MM.1S (cell line): ENCODE measurements at regions not wholly inside any gene's neighbourhood (a gene's known extent, or its start where the extent isn't known, plus 50 kb on each side); places are given as distances from the start of the nearest gene placed in this dataset.
"Not testable (repeated sequence)": the region's sequence is repeated elsewhere in the genome, so short reads cannot be mapped to it uniquely, and the experiment has no call there.

Source experiments
- DNase-seq: peaks from one replicate; pipeline ENCODE4 v3.0.0-alpha.2; 2015
- H2AFZ ChIP-seq: fragments of 300-600 bp; sonication (generic); 2 replicates; pipeline ENCODE4 v1.6.0; 2016; ENCODE audit warnings: antibody characterized with exemption, low read length
- H3F3A ChIP-seq: fragments of 300-600 bp; sonication (generic); 2 replicates; pipeline ENCODE4 v1.6.1; 2016; ENCODE audit warnings: mild to moderate bottlenecking, antibody characterized with exemption, low read length, moderate library complexity, mixed read lengths; ENCODE audit not compliant: insufficient read depth
- H3K27ac ChIP-seq: fragments of 300-600 bp; sonication (generic); 2 replicates; pipeline ENCODE4 v1.5.1; 2016; ENCODE audit warnings: mild to moderate bottlenecking, low read length
- H3K27me3 ChIP-seq: fragments of 300-600 bp; sonication (generic); replicated peaks from 2 replicates; pipeline ENCODE4 v1.6.0; 2016; ENCODE audit warnings: low read length; ENCODE audit not compliant: insufficient read depth
- H3K36me3 ChIP-seq: fragments of 300-600 bp; sonication (generic); replicated peaks from 2 replicates; pipeline ENCODE4 v1.6.1; 2016; ENCODE audit warnings: mild to moderate bottlenecking, low read length, mixed read lengths; ENCODE audit not compliant: insufficient read depth
- H3K4me1 ChIP-seq: fragments of 300-600 bp; sonication (generic); 2 replicates; pipeline ENCODE4 v1.6.1; 2016; ENCODE audit warnings: low read length, mixed read lengths
- H3K4me2 ChIP-seq: fragments of 300-600 bp; sonication (generic); 2 replicates; pipeline ENCODE4 v1.6.0; 2016; ENCODE audit warnings: low read depth, low read length
- H3K4me3 ChIP-seq: fragments of 300-600 bp; sonication (generic); 2 replicates; pipeline ENCODE4 v1.5.1; 2016; ENCODE audit warnings: low read length, mixed read lengths
- H3K79me2 ChIP-seq: fragments of 300-600 bp; sonication (generic); 2 replicates; pipeline ENCODE4 v1.6.1; 2016; ENCODE audit warnings: mixed run types, low read length, mixed read lengths
- H3K9ac ChIP-seq: fragments of 300-600 bp; sonication (generic); 2 replicates; pipeline ENCODE4 v1.6.1; 2016; ENCODE audit warnings: low read length, mixed read lengths
- H3K9me2 ChIP-seq: fragments of 300-600 bp; sonication (generic); replicated peaks from 2 replicates; pipeline ENCODE4 v1.6.1; 2016; ENCODE audit warnings: mild to moderate bottlenecking, low read length, mixed read lengths; ENCODE audit not compliant: insufficient read depth
- H3K9me3 ChIP-seq: fragments of 300-600 bp; sonication (generic); replicated peaks from 2 replicates; pipeline ENCODE4 v1.6.1; 2016; ENCODE audit warnings: mild to moderate bottlenecking, low read length, mixed read lengths; ENCODE audit not compliant: insufficient read depth
- H4K20me1 ChIP-seq: fragments of 300-600 bp; sonication (generic); 2 replicates; pipeline ENCODE4 v1.6.1; 2016; ENCODE audit warnings: mild to moderate bottlenecking, low read length, moderate library complexity, mixed read lengths; ENCODE audit not compliant: insufficient read depth
- CTCF ChIP-seq: fragments of 300-600 bp; sonication (generic); IDR thresholded peaks from 2 replicates; pipeline ENCODE4 v1.5.1; 2016; ENCODE audit warnings: antibody characterized with exemption, low read length, mixed read lengths
- EZH2 ChIP-seq: fragments of 300-600 bp; sonication (generic); optimal IDR thresholded peaks from 2 replicates; pipeline ENCODE3; 2017; ENCODE audit warnings: low read depth, mild to moderate bottlenecking, antibody characterized with exemption, low read length, mixed read lengths
- EZH2phosphoT487 ChIP-seq: fragments of 300-600 bp; sonication (generic); IDR thresholded peaks from 2 replicates; pipeline ENCODE4 v1.6.1; 2018; ENCODE audit warnings: antibody characterized with exemption, low read length

GRCh38 chr1:70779571-70779970 lies 268.0 kb downstream of the PTGER3 start:
- no peak overlapping the region for H3K27ac ChIP-seq
- no peaks in the 10 kb centered on the region for H4K20me1 ChIP-seq
- H3K27me3 ChIP-seq: no peaks in the 10 kb centered on the region
- no peak overlapping the region for H3K9ac ChIP-seq
- no peaks in the 10 kb centered on the region for H3K36me3 ChIP-seq
- TF ChIP-seq CTCF (no peak), EZH2 (no peak), EZH2phosphoT487 (no peak)
- H3K4me2 ChIP-seq: no peak overlapping the region
- H3F3A ChIP-seq: no peaks in the 10 kb centered on the region
- no peak overlapping the region for H3K4me3 ChIP-seq
- H3K9me3 ChIP-seq: no peaks in the 10 kb centered on the region
- H3K4me1 ChIP-seq: no peaks in the 10 kb centered on the region
- DNase-seq: no peak
- H3K9me2 ChIP-seq: no peaks in the 10 kb centered on the region
- no peak overlapping the region for H2AFZ ChIP-seq
- no peaks in the 10 kb centered on the region for H3K79me2 ChIP-seq

GRCh38 chr1:70785287-70785686 lies 262.3 kb downstream of the PTGER3 start:
- TF ChIP-seq EZH2phosphoT487 (no peak), EZH2 (no peak), CTCF (no peak)
- Histone ChIP-seq H4K20me1 (no peaks in the 10 kb centered on the region), H3K9ac (no peak overlapping the region), H2AFZ (no peak overlapping the region), H3K27me3 (no peaks in the 10 kb centered on the region), H3K4me2 (no peak overlapping the region), H3K36me3 (no peaks in the 10 kb centered on the region), H3K4me1 (no peaks in the 10 kb centered on the region), H3K79me2 (no peaks in the 10 kb centered on the region), H3K9me3 (no peaks in the 10 kb centered on the region), H3K4me3 (no peak overlapping the region), H3F3A (no peaks in the 10 kb centered on the region), H3K27ac (no peak overlapping the region), H3K9me2 (no peaks in the 10 kb centered on the region)
- no peak for DNase-seq

GRCh38 chr1:70790232-70790923 lies 257.2 kb downstream of the PTGER3 start:
- H3K9me3 ChIP-seq: no peaks in the 10 kb centered on the region
- no peaks in the 10 kb centered on the region for H4K20me1 ChIP-seq
- H3F3A ChIP-seq: no peaks in the 10 kb centered on the region
- H3K79me2 ChIP-seq: no peaks in the 10 kb centered on the region
- TF ChIP-seq CTCF (no peak), EZH2phosphoT487 (no peak), EZH2 (no peak)
- H3K4me2 ChIP-seq: no peak overlapping the region
- H3K27me3 ChIP-seq: no peaks in the 10 kb centered on the region
- H3K27ac ChIP-seq: no peak overlapping the region
- no peak overlapping the region for H2AFZ ChIP-seq
- no peak overlapping the region for H3K9ac ChIP-seq
- no peaks in the 10 kb centered on the region for H3K4me1 ChIP-seq
- no peak for DNase-seq
- no peaks in the 10 kb centered on the region for H3K9me2 ChIP-seq
- H3K4me3 ChIP-seq: no peak overlapping the region
- no peaks in the 10 kb centered on the region for H3K36me3 ChIP-seq

GRCh38 chr1:70795064-70795463 lies 252.6 kb downstream of the PTGER3 start:
- H3F3A ChIP-seq, H3K9me3 ChIP-seq, H3K4me2 ChIP-seq, H3K27me3 ChIP-seq, H3K79me2 ChIP-seq, H3K4me1 ChIP-seq, H3K9ac ChIP-seq, H3K27ac ChIP-seq, H3K4me3 ChIP-seq, H3K36me3 ChIP-seq, H4K20me1 ChIP-seq, H3K9me2 ChIP-seq, DNase-seq, H2AFZ ChIP-seq: not testable (repeated sequence)

GRCh38 chr1:70796298-70796697 lies 251.3 kb downstream of the PTGER3 start:
- H3K4me3 ChIP-seq, H3K36me3 ChIP-seq, H3K9me3 ChIP-seq, H3F3A ChIP-seq, H2AFZ ChIP-seq, H3K79me2 ChIP-seq, H3K4me1 ChIP-seq, H3K4me2 ChIP-seq, DNase-seq, H4K20me1 ChIP-seq, H3K27me3 ChIP-seq, H3K9me2 ChIP-seq, H3K9ac ChIP-seq, H3K27ac ChIP-seq: not testable (repeated sequence)

- not testable (repeated sequence) for H4K20me1 ChIP-seq, H3K4me2 ChIP-seq, H3K9me2 ChIP-seq, H3K9me3 ChIP-seq, H3K36me3 ChIP-seq, H3K27me3 ChIP-seq, H3K4me1 ChIP-seq, H3K9ac ChIP-seq, H3K27ac ChIP-seq, DNase-seq, H2AFZ ChIP-seq, H3K79me2 ChIP-seq, H3F3A ChIP-seq, H3K4me3 ChIP-seq
Observed at GRCh38 chr1:70802625-70803024, 245.0 kb downstream of the PTGER3 start.
